ENCODE measurements at regions not wholly inside any gene's neighbourhood (a gene's known extent, or its start where the extent isn't known, plus 50 kb on each side); places are given as distances from the start of the nearest gene placed in this dataset.
"Not testable (repeated sequence)": the region's sequence is repeated elsewhere in the genome, so short reads cannot be mapped to it uniquely, and the experiment has no call there.

- DNase-seq, result no peak
Measured at GRCh38 chr3:88807491-88808105, 299.8 kb upstream of the EPHA3 start.

DNA sequence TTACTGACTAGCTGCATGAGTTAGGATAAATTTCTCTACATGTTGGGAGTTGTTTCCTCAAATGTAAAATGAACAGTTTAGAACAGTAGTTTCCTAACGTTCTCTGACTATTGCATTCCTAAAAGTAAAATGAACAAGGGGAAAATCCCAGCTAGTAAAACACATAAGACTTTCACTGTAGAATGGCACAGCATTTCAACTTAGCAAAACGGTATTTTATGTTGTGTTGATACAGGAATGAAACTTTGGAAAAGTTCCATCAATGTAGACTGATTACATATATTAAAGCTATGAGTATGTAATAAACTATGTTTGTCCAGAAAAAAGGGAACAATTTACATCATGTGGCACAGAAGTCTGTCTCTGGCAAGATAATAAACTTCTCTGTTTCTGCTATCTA lies 297.4 kb upstream of the EPHA3 start:
- DNase-seq, result no peak

GRCh38 chr3:88810455-88810854 lies 297.0 kb upstream of the EPHA3 start:
- no peak for DNase-seq

DNA sequence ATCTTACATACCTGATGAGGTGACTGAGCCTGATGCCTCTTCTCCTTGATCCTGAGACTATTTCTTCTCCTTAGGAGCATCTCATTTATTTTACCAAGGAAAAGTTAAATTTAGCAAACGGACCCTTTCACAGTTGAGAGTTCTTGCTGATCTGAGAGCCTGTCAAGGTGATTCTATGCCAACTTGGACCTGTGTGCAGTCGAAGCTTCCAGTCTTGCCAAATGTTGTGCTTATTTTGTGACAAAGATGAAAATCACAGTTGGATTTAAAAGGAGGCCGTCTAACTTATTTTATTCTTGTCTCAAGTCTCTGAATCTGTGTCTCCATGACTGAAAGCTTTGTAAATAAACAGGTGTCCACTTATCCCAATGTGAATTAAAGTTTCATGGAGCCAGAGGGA lies 296.3 kb upstream of the EPHA3 start:
- DNase-seq, result no peak

DNA sequence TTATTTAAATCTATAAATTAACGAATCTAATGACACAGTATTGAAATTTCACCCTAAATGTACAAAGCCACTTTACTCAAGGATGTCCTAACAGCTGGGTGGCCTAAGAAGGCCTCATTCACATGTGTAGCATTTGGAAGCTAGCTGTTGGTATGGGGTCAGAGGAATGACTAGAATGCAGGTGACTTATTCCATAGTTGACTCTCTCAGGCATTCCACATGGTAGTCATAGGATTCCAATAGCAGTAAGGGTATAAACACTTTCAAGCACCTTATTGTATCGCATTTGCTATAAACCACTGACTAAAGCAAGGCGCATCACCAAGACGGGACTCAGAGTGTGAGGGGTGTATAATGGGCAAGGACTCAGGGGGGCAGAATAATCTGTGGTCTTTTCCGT lies 294.8 kb upstream of the EPHA3 start:
- DNase-seq, result no peak

DNA sequence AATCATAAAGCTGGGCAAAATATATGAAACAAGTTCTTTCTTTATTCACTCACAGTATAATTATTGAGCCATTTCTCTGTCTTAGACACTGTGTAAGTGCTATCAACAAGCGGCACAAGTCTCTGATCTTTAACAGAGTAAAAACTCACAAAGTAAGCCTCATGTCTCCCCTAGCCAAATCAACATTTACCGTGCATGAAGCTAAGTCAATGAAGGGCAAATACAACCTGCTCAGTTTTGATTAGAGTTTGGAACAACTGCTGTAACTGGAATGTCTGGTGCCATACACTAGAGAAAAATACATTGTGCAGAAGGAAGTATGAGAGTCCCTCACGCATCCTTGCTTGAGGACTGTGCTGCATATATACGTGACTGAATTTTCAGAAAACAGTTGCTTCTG lies 291.0 kb upstream of the EPHA3 start:
- no peak for DNase-seq

DNA sequence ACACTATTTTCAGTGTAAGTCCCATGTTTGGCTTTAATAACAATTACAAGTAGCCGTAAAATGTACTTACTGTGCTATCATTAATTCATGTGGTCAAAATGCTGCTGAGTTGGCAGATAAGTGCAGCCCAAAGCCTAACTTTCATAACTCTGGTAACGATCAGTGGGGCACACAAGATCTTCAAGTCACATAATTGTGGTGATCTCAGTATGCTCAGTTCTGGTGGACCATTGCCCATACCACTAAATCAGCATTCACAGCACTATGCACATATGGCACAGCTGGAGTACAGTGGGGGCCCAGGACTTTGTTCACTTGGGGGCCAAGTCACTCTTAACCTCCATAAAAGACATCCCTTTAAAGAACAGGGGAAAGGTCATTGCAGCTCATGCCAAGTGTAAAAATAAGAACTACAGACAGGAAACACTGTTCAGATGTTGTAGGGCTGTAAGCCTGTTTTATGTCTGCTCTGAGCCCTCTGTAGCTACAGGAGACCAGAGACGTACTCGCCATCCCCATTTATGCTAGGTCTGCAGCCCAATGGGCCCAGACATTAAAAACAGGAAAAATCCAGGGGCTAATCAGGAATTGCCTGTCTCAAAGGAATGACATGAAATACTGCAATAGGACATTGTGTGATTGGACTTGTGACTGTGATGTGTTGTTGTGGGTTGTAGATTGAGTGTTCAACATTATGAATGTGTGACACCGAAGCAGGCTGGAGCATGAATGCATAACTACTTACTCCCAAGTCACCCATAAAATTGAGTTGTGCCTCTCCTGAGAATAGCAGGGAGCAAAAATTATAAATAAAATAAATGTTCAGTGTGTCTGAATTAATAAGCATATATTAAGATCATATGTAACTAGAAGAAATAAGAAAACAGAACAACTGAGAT lies 282.5 kb upstream of the EPHA3 start:
- no peak for DNase-seq

- DNase-seq, result no peak
Measured at GRCh38 chr3:88828466-88828865, 279.0 kb upstream of the EPHA3 start.

GRCh38 chr3:88852606-88853005 lies 254.8 kb upstream of the EPHA3 start:
- no peak for DNase-seq

DNA sequence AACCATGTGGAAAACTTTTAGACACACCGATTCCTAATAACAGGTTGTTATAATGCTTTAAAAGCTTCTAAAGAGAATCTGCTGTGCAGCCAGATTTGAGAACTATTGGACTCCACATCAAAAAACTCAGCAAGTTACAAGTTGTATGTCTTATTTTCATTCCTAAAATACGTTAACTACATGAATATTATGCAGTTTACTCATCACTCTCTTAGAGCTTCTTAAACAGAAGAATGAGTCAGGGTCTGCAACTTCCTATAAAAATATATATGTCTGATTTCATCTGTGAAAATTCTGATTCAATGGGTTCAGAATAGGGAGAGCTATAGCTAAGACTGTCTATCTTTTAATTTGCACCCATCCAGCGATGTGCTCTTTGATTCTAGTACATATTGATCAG lies 244.2 kb upstream of the EPHA3 start:
- DNase-seq, result no peak

GRCh38 chr3:88876724-88877123 lies 230.7 kb upstream of the EPHA3 start:
- no peak for DNase-seq

DNA sequence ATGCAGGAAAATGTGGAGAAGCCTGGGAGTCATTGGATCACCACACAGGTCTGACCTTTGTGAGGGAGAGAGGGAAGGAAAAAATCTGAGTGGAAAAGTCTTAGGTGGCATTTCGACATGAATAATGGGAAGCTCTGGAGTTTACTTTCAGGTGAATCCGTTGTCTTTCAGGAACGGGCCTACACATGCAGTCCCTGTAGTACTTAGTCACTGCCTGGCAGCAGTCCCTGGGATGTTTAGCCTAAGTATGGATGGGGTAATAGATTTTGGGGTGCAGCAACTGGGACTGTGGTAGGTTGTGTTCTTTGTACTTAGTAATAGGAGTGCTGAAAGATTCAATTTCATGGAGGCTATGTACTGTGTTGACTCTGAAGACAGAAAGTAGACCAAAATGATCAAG lies 227.5 kb upstream of the EPHA3 start:
- DNase-seq, result no peak

DNA sequence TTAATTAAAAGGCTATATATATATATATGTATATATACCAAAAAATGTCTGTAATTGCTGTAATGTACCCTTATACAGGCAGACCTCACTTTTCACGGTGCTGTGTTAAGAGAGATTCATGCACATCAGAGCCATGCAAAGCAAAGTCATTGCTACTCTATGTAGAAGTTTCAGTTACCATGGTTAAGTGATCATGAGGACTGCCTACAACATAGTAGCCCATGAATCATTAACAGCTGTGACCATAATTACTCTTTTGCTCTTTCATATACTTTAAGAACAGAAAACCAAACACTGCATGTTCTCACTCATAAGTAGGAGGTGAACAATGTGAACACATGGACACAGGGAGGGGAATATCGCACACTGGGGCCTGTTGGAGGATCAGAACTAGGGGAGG lies 225.3 kb upstream of the EPHA3 start:
- no peak for DNase-seq

GRCh38 chr3:88886624-88887023 lies 220.8 kb upstream of the EPHA3 start:
- not testable (repeated sequence) for DNase-seq

DNA sequence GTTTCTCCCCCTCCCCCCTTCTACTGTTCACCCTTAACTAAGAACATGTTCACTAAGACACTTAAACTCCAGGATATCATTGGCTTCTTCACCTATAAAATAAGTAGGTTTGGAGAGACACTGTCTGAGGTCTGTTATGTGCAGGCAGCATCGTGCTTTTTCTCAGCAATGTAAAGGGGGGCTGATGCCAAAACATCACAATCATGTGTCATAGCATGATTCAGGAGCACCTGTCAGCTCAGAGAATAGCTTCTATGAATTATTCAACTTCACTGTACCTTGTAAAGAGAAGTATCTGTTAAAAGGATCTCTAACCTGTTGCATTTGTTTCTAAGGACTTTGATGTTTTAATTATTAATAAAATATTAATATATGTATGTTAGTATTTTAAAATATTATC lies 211.4 kb upstream of the EPHA3 start:
- DNase-seq, result no peak

- no peak for DNase-seq
Measured at GRCh38 chr3:88912294-88912877, 195.0 kb upstream of the EPHA3 start.

DNA sequence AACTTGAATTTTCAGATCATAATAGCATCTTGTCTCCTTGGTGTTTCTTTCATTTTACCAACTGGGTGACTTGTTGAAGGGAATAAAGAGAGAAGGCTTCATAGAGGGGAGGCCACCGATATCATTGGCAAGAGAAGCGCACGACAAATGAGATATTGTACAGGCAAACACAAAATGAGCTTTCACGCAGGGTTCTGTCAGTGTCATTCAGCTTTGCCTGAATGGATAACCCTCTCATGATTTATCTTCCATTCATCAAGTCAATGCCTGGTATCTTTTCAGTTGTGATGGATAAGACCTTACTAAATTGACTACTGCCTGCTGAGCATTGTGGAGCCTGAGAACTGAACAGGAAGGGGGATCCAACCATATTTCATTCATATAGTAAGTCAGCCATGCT lies 188.6 kb upstream of the EPHA3 start:
- no peak for DNase-seq

DNA sequence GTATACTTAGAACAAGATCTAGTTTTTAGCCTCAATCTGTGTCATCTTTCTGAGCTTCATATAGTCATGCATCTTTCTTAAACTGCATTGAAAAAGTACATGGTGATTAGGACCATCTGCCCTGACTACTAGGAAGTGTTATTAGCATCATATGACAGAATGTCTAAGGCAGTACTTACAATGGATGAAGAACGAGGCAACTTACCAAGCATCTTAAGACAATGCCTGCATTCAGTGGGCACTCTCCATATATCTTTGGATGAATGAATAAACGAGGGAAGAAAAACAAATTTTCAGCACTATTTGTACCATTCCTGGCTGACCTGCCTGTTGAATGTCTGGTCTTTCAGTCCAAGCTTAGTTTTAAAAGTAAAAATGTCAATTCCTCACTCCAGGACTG lies 185.4 kb upstream of the EPHA3 start:
- no peak for DNase-seq

DNA sequence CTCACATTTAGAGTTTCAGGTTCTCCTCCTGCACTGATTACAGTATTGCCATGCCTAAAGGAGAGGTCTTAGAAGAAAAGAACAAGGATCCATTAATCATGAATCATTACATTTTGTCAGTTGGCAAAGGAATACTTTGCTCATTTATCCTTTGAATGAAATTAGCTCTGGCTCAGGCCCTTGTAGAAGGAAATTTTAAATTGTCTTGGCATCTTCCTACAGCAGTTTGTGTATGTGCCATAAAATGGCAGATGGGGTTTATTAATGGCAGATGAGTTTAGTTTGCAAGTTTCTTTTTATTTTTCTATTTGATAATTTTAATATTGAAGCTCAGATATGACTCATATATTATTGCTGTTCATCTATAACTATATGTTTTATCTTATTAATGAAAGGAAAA lies 181.2 kb upstream of the EPHA3 start:
- no peak for DNase-seq

DNA sequence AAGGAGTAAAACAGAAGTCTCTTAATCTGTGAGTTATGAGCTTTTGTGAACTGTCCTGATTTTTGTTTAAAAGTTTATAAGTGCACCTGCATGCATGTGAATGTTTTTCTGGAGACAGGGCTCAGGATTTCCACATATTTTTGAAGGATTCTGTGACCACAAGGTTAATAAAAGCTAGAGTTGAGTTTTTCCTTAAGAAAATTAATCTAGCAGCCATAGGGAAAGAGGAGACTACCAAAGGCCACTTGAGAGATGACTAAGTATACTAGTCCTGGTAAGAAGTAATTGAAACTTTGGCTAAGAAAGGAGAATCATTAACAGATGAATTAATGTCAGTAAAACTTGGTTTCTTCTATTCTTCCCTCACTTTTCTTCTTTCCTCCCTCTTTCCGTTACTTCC lies 176.8 kb upstream of the EPHA3 start:
- no peak for DNase-seq

- DNase-seq, result no peak
Measured at GRCh38 chr3:88936831-88937230, 170.6 kb upstream of the EPHA3 start.

GRCh38 chr3:88940296-88940695 lies 167.1 kb upstream of the EPHA3 start:
- no peak for DNase-seq

DNA sequence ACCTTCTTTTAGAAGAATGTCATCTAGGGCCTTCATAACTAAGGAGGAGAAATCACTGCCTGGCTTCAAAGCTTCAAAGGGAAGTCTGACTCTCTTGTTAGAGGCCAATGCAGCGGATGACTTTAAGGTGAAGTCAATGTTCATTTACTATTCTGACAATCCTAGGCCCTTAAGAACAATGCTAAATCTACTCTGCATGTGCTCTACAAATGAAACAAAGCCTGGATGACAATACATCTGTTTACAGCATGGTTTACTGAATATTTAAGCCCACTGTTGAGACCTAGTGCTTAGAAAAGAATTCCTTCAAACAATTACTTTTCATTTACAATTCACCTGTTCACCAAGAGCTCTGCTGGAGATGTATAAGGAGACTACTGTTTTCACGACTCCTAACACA lies 160.4 kb upstream of the EPHA3 start:
- no peak for DNase-seq
